ENCODE measurements at regions not wholly inside any gene's neighbourhood (a gene's known extent, or its start where the extent isn't known, plus 50 kb on each side); places are given as distances from the start of the nearest gene placed in this dataset.

GRCh38 chr10:36026656-36027390 lies 384.7 kb upstream of the FZD8 start:
- Histone ChIP-seq H3K27me3 (replicated peaks; ENCODE audit: control insufficient read depth, insufficient read depth, low read length) (no peaks in the 10 kb centered on the region), H3K4me3 (replicated peaks; ENCODE audit: low read depth, low read length) (no peak overlapping the region), H3K36me3 (ENCODE audit: control insufficient read depth, insufficient read depth, low read length) (no peaks in the 10 kb centered on the region)
- no peak for DNase-seq (ENCODE audit: extremely low read depth, insufficient read length)
- TF ChIP-seq CTCF (IDR thresholded peaks at IDR 0.05; ENCODE audit: insufficient read depth, low read length, poor library complexity, severe bottlenecking), result no peak

GRCh38 chr10:36026081-36026480 lies 384.0 kb upstream of the FZD8 start:
- Histone ChIP-seq H3K36me3 (ENCODE audit: control insufficient read depth, insufficient read depth, low read length) (no peaks in the 10 kb centered on the region), H3K27me3 (replicated peaks; ENCODE audit: control insufficient read depth, insufficient read depth, low read length) (no peaks in the 10 kb centered on the region), H3K4me3 (replicated peaks; ENCODE audit: low read depth, low read length) (no peak overlapping the region)
- no peak for DNase-seq (ENCODE audit: extremely low read depth, insufficient read length)
- TF ChIP-seq CTCF (IDR thresholded peaks at IDR 0.05; ENCODE audit: insufficient read depth, low read length, poor library complexity, severe bottlenecking), result no peak

GRCh38 chr10:36023939-36024338 lies 381.8 kb upstream of the FZD8 start:
- Histone ChIP-seq H3K36me3 (ENCODE audit: control insufficient read depth, insufficient read depth, low read length) (no peaks in the 10 kb centered on the region), H3K4me3 (replicated peaks; ENCODE audit: low read depth, low read length) (no peak overlapping the region), H3K27me3 (replicated peaks; ENCODE audit: control insufficient read depth, insufficient read depth, low read length) (no peaks in the 10 kb centered on the region)
- no peak for TF ChIP-seq CTCF (IDR thresholded peaks at IDR 0.05; ENCODE audit: insufficient read depth, low read length, poor library complexity, severe bottlenecking)
- DNase-seq (ENCODE audit: extremely low read depth, insufficient read length), result no peak

GRCh38 chr10:36021096-36021495 lies 379.0 kb upstream of the FZD8 start:
- no peak for DNase-seq (ENCODE audit: extremely low read depth, insufficient read length)
- H3K4me3 ChIP-seq (replicated peaks; ENCODE audit: low read depth, low read length), result no peak overlapping the region
- TF ChIP-seq CTCF (IDR thresholded peaks at IDR 0.05; ENCODE audit: insufficient read depth, low read length, poor library complexity, severe bottlenecking), result no peak
- no peaks in the 10 kb centered on the region for H3K27me3 ChIP-seq (replicated peaks; ENCODE audit: control insufficient read depth, insufficient read depth, low read length)
- H3K36me3 ChIP-seq (ENCODE audit: control insufficient read depth, insufficient read depth, low read length), result no peaks in the 10 kb centered on the region

- Histone ChIP-seq H3K27me3 (replicated peaks; ENCODE audit: control insufficient read depth, insufficient read depth, low read length) (no peaks in the 10 kb centered on the region), H3K36me3 (ENCODE audit: control insufficient read depth, insufficient read depth, low read length) (no peaks in the 10 kb centered on the region), H3K4me3 (replicated peaks; ENCODE audit: low read depth, low read length) (no peak overlapping the region)
- DNase-seq (ENCODE audit: extremely low read depth, insufficient read length), result no peak
- no peak for TF ChIP-seq CTCF (IDR thresholded peaks at IDR 0.05; ENCODE audit: insufficient read depth, low read length, poor library complexity, severe bottlenecking)
These were observed 377.7 kb upstream of the FZD8 start for GRCh38 chr10:36019749-36020148.

- no peak for TF ChIP-seq CTCF (IDR thresholded peaks at IDR 0.05; ENCODE audit: insufficient read depth, low read length, poor library complexity, severe bottlenecking)
- H3K27me3 ChIP-seq (replicated peaks; ENCODE audit: control insufficient read depth, insufficient read depth, low read length), result no peaks in the 10 kb centered on the region
- DNase-seq (ENCODE audit: extremely low read depth, insufficient read length), result no peak
- no peak overlapping the region for H3K4me3 ChIP-seq (replicated peaks; ENCODE audit: low read depth, low read length)
- H3K36me3 ChIP-seq (ENCODE audit: control insufficient read depth, insufficient read depth, low read length), result no peaks in the 10 kb centered on the region
These were observed 376.9 kb upstream of the FZD8 start for GRCh38 chr10:36018996-36019395.
